Activated T-helper 1 cell treated with anti-CD3 and anti-CD28 coated beads, Interleukin-12 subunit alpha, Interleukin-12 subunit beta, Interleukin-2, Interleukin-4 antibody, amounts not matched to agents 30 ng/mL and 10 ng/mL and 1 ng/mL, durations not matched to agents 14 hours and 24 hours and 36 hours (primary cell): ENCODE measurements at regions not wholly inside any gene's neighbourhood (a gene's known extent, or its start where the extent isn't known, plus 50 kb on each side); places are given as distances from the start of the nearest gene placed in this dataset.

Source experiments
- DNase-seq: peaks from one replicate; pipeline ENCODE4 v3.0.0; 2021; ENCODE audit warnings: low spot score
- H3K27ac Mint-ChIP-seq: one replicate; pipeline ENCODE4 v1.8.0; 2021; ENCODE audit warnings: mild to moderate bottlenecking, mixed read lengths
- H3K27me3 Mint-ChIP-seq: one replicate; pipeline ENCODE4 v1.8.0; 2022; ENCODE audit warnings: mild to moderate bottlenecking, moderate library complexity, mixed read lengths; ENCODE audit not compliant: insufficient read depth
- H3K36me3 Mint-ChIP-seq: one replicate; pipeline ENCODE4 v1.8.0; 2021; ENCODE audit warnings: low read depth, mixed read lengths
- H3K4me1 Mint-ChIP-seq: one replicate; pipeline ENCODE4 v1.8.0; 2021; ENCODE audit warnings: low read depth, mixed read lengths
- H3K4me3 Mint-ChIP-seq: one replicate; pipeline ENCODE4 v1.8.0; 2021; ENCODE audit warnings: mild to moderate bottlenecking, moderate library complexity, mixed read lengths
- H3K9me3 Mint-ChIP-seq: one replicate; pipeline ENCODE4 v1.8.0; 2021; ENCODE audit warnings: mixed read lengths
- intact Hi-C: fragments of 100-400 bp; cut with micrococcal nuclease; formaldehyde crosslinking; loops from one replicate; pipeline ENCODE4 v1.15.1; 2024

- no peak for DNase-seq
- intact Hi-C loops, result loop anchor here (10.0 kb wide), 1 partner anchor 270 kb away; no protein-coding TSS in a partner anchor
- Mint-ChIP-seq H3K4me3 (no peak overlapping the region), H3K27ac (no peak overlapping the region), H3K4me1 (peaks cover 26% of the 10 kb centered on the region), H3K9me3 (peaks cover 31% of the 10 kb centered on the region), H3K36me3 (peaks cover 14% of the 10 kb centered on the region), H3K27me3 (peaks cover 4% of the 10 kb centered on the region)
Measured at GRCh38 chr14:55734731-55735130, 154.7 kb downstream of the KTN1 start.

GRCh38 chr14:55739967-55740648, 160.1 kb downstream of the KTN1 start:
- H3K27ac Mint-ChIP-seq, result no peak overlapping the region
- H3K4me1 Mint-ChIP-seq, result no peaks in the 10 kb centered on the region
- peaks cover 2% of the 10 kb centered on the region for H3K27me3 Mint-ChIP-seq
- intact Hi-C loops, result loop anchor here (10.0 kb wide), 1 partner anchor 265 kb away; no protein-coding TSS in a partner anchor
- H3K4me3 Mint-ChIP-seq, result no peak overlapping the region
- peaks cover 21% of the 10 kb centered on the region for H3K9me3 Mint-ChIP-seq
- peaks cover 11% of the 10 kb centered on the region for H3K36me3 Mint-ChIP-seq
- no peak for DNase-seq

GRCh38 chr14:55740649-55740989, 160.6 kb downstream of the KTN1 start:
- Mint-ChIP-seq H3K4me3 (no peak overlapping the region), H3K4me1 (no peaks in the 10 kb centered on the region), H3K27ac (no peak overlapping the region), H3K9me3 (peaks cover 18% of the 10 kb centered on the region), H3K36me3 (peaks cover 10% of the 10 kb centered on the region), H3K27me3 (peaks cover under 1% of the 10 kb centered on the region)
- no peak for DNase-seq
- intact Hi-C loops, result no loop called here

- no peaks in the 10 kb centered on the region for H3K27me3 Mint-ChIP-seq
- no peaks in the 10 kb centered on the region for H3K4me1 Mint-ChIP-seq
- H3K4me3 Mint-ChIP-seq, result no peak overlapping the region
- H3K36me3 Mint-ChIP-seq, result peaks cover 7% of the 10 kb centered on the region
- DNase-seq, result no peak
- no peak overlapping the region for H3K27ac Mint-ChIP-seq
- intact Hi-C loops, result no loop called here
- peaks cover 12% of the 10 kb centered on the region for H3K9me3 Mint-ChIP-seq
Measured at GRCh38 chr14:55741240-55741639, 161.2 kb downstream of the KTN1 start.

- Mint-ChIP-seq H3K27me3 (no peaks in the 10 kb centered on the region), H3K9me3 (no peaks in the 10 kb centered on the region), H3K27ac (no peak overlapping the region), H3K36me3 (peaks cover 2% of the 10 kb centered on the region), H3K4me1 (no peaks in the 10 kb centered on the region), H3K4me3 (no peak overlapping the region)
- DNase-seq, result no peak
- intact Hi-C loops, result no loop called here
Measured at GRCh38 chr14:55743551-55743950, 163.5 kb downstream of the KTN1 start.

- H3K27ac Mint-ChIP-seq, result no peak overlapping the region
- intact Hi-C loops, result no loop called here
- H3K4me3 Mint-ChIP-seq, result no peak overlapping the region
- no peaks in the 10 kb centered on the region for H3K9me3 Mint-ChIP-seq
- H3K4me1 Mint-ChIP-seq, result peaks cover 6% of the 10 kb centered on the region
- DNase-seq, result no peak
- H3K36me3 Mint-ChIP-seq, result peaks cover 2% of the 10 kb centered on the region
- H3K27me3 Mint-ChIP-seq, result no peaks in the 10 kb centered on the region
Measured at GRCh38 chr14:55744321-55744720, 164.3 kb downstream of the KTN1 start.

GRCh38 chr14:55745906-55746305, 165.9 kb downstream of the KTN1 start:
- Mint-ChIP-seq H3K36me3 (peaks cover 3% of the 10 kb centered on the region), H3K27me3 (no peaks in the 10 kb centered on the region), H3K4me1 (peaks cover 14% of the 10 kb centered on the region), H3K9me3 (no peaks in the 10 kb centered on the region), H3K4me3 (no peak overlapping the region), H3K27ac (no peak overlapping the region)
- intact Hi-C loops, result no loop called here
- DNase-seq, result no peak

- peaks cover 7% of the 10 kb centered on the region for H3K36me3 Mint-ChIP-seq
- H3K4me3 Mint-ChIP-seq, result no peak overlapping the region
- no peak for DNase-seq
- no peaks in the 10 kb centered on the region for H3K9me3 Mint-ChIP-seq
- peaks cover 16% of the 10 kb centered on the region for H3K4me1 Mint-ChIP-seq
- H3K27ac Mint-ChIP-seq, result no peak overlapping the region
- intact Hi-C loops, result no loop called here
- no peaks in the 10 kb centered on the region for H3K27me3 Mint-ChIP-seq
Measured at GRCh38 chr14:55746558-55746957, 166.6 kb downstream of the KTN1 start.

GRCh38 chr14:55747186-55747585, 167.2 kb downstream of the KTN1 start:
- Mint-ChIP-seq H3K36me3 (peaks cover 7% of the 10 kb centered on the region), H3K9me3 (no peaks in the 10 kb centered on the region), H3K27me3 (no peaks in the 10 kb centered on the region), H3K4me1 (peaks cover 16% of the 10 kb centered on the region), H3K27ac (no peak overlapping the region), H3K4me3 (no peak overlapping the region)
- DNase-seq, result no peak
- intact Hi-C loops, result no loop called here

- Mint-ChIP-seq H3K36me3 (peaks cover 9% of the 10 kb centered on the region), H3K9me3 (no peaks in the 10 kb centered on the region), H3K27me3 (no peaks in the 10 kb centered on the region), H3K4me3 (no peak overlapping the region), H3K4me1 (peaks cover 27% of the 10 kb centered on the region), H3K27ac (no peak overlapping the region)
- intact Hi-C loops, result no loop called here
- DNase-seq, result no peak
Measured at GRCh38 chr14:55749201-55749812, 169.3 kb downstream of the KTN1 start.

- Mint-ChIP-seq H3K9me3 (no peaks in the 10 kb centered on the region), H3K36me3 (peaks cover 9% of the 10 kb centered on the region), H3K4me3 (no peak overlapping the region), H3K27ac (no peak overlapping the region), H3K4me1 (peaks cover 27% of the 10 kb centered on the region), H3K27me3 (no peaks in the 10 kb centered on the region)
- DNase-seq, result no peak
- intact Hi-C loops, result no loop called here
Measured at GRCh38 chr14:55749946-55750345, 169.9 kb downstream of the KTN1 start.

GRCh38 chr14:55752580-55753390, 172.8 kb downstream of the KTN1 start:
- peaks cover 21% of the 10 kb centered on the region for H3K36me3 Mint-ChIP-seq
- no peak overlapping the region for H3K4me3 Mint-ChIP-seq
- no peak for DNase-seq
- H3K27ac Mint-ChIP-seq, result no peak overlapping the region
- intact Hi-C loops, result no loop called here
- H3K27me3 Mint-ChIP-seq, result no peaks in the 10 kb centered on the region
- peaks cover 45% of the 10 kb centered on the region for H3K4me1 Mint-ChIP-seq
- H3K9me3 Mint-ChIP-seq, result no peaks in the 10 kb centered on the region

- Mint-ChIP-seq H3K36me3 (peaks cover 23% of the 10 kb centered on the region), H3K9me3 (no peaks in the 10 kb centered on the region), H3K4me1 (peaks cover 50% of the 10 kb centered on the region), H3K27ac (no peak overlapping the region), H3K27me3 (peaks cover 6% of the 10 kb centered on the region), H3K4me3 (no peak overlapping the region)
- intact Hi-C loops, result no loop called here
- no peak for DNase-seq
Measured at GRCh38 chr14:55754471-55754870, 174.5 kb downstream of the KTN1 start.
